HUDEP-2 (cell line): ENCODE measurements at regions not wholly inside any gene's neighbourhood (a gene's known extent, or its start where the extent isn't known, plus 50 kb on each side); places are given as distances from the start of the nearest gene placed in this dataset.

Source experiments
- DNase-seq, 76 experiments: peaks; one replicate each; lab custom pipeline; 2025; ENCODE audit not compliant: unreplicated experiment in 76 of 76; lab: John Stamatoyannopoulos, UW

- no peak for DNase-seq
Measured at GRCh38 chr11:104464691-104465090, 300.7 kb upstream of the PDGFD start.

- DNase-seq, result no peak
Measured at GRCh38 chr11:104462341-104462740, 298.4 kb upstream of the PDGFD start.

GRCh38 chr11:104451197-104451893, 287.4 kb upstream of the PDGFD start:
- DNase-seq, result no peak

- DNase-seq, result no peak
Measured at GRCh38 chr11:104443387-104443786, 279.4 kb upstream of the PDGFD start.

GRCh38 chr11:104442321-104442720, 278.4 kb upstream of the PDGFD start:
- DNase-seq, result peak in 6 of 76 experiments; percentile 1 to 38 (median 7)

- peak in 38 of 76 experiments; percentile 1 to 71 (median 28) for DNase-seq
Measured at GRCh38 chr11:104435494-104435893, 271.5 kb upstream of the PDGFD start.

GRCh38 chr11:104433751-104434150, 269.8 kb upstream of the PDGFD start:
- DNase-seq, result no peak

GRCh38 chr11:104432981-104433380, 269.0 kb upstream of the PDGFD start:
- no peak for DNase-seq

- DNase-seq, result no peak
Measured at GRCh38 chr11:104432526-104432925, 268.6 kb upstream of the PDGFD start.

- no peak for DNase-seq
Measured at GRCh38 chr11:104422324-104422944, 258.5 kb upstream of the PDGFD start.

GRCh38 chr11:104410336-104410735, 246.4 kb upstream of the PDGFD start:
- no peak for DNase-seq

- no peak for DNase-seq
Measured at GRCh38 chr11:104408630-104409029, 244.7 kb upstream of the PDGFD start.

- no peak for DNase-seq
Measured at GRCh38 chr11:104405277-104405676, 241.3 kb upstream of the PDGFD start.

- no peak for DNase-seq
Measured at GRCh38 chr11:104404231-104405175, 240.6 kb upstream of the PDGFD start.

GRCh38 chr11:104402812-104403521, 239.0 kb upstream of the PDGFD start:
- DNase-seq, result peak in 1 of 76 experiments; percentile 4

- no peak for DNase-seq
Measured at GRCh38 chr11:104394508-104394907, 230.6 kb upstream of the PDGFD start.

GRCh38 chr11:104390651-104391050, 226.7 kb upstream of the PDGFD start:
- no peak for DNase-seq

GRCh38 chr11:104385884-104386283, 221.9 kb upstream of the PDGFD start:
- DNase-seq, result no peak

- DNase-seq, result no peak
Measured at GRCh38 chr11:104380358-104380757, 216.4 kb upstream of the PDGFD start.

GRCh38 chr11:104372111-104372510, 208.2 kb upstream of the PDGFD start:
- DNase-seq, result no peak

- no peak for DNase-seq
Measured at GRCh38 chr11:104370478-104370877, 206.5 kb upstream of the PDGFD start.
